ENCODE measurements at regions not wholly inside any gene's neighbourhood (a gene's known extent, or its start where the extent isn't known, plus 50 kb on each side); places are given as distances from the start of the nearest gene placed in this dataset.

- no peak for DNase-seq
Measured at GRCh38 chr6:9564021-9564420, 850.9 kb downstream of the TFAP2A start.

DNA sequence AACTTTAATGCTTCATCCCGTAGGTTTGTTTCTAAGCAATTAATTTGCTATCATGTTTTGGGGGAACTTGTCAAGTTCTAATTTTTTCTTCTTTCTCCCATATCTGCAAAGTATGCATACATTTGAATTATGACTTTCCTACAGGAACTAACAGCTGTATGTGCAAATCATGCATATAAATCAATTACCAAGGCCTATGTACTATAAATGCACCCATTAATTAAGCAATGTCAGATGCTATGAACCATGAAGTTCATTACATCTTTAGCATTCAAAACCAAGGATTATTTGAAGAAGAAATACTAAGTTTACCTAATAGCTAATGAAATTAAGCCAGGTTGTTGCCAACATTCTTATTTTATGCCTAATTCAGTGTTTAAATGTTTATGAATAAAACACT is 851.3 kb downstream of the TFAP2A start:
- no peak for DNase-seq

DNA sequence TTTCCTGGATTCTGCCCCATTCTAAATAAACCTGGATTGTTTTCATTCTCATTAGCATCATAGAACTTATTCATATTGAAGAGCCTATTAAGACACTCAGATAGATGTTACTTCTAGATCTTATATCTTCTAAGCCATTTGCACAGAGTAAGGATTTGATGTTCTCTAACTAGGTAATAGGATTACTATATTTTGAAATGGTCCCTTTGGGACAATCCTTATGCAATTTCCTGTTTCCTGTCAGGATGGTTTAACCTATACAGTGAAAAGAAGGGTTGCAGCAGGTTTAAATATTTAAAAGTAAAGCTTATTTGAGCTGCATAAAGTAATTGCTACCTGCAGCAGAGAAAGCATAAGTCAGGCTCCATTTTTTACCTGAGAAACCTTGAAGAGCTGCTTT is 860.1 kb downstream of the TFAP2A start:
- no peak for DNase-seq

DNA sequence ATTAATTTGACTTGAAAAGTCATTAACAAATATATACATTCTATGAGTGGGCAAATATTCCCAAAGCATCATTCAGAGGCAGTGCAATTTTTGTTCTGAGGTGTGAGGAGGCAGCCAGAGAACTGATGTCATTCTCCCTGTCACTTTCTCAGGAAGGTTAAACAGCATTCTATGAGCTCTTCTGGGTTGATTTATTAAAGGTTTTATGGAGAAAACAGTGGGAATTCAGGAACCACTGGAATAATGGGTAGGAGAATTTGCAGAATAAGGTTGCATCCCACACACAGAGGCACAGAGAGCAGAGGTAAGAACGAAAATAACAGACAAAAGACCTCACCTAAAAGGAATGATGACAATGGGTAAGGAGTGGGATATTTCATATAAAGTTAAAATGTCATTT is 860.6 kb downstream of the TFAP2A start:
- no peak for DNase-seq

DNA sequence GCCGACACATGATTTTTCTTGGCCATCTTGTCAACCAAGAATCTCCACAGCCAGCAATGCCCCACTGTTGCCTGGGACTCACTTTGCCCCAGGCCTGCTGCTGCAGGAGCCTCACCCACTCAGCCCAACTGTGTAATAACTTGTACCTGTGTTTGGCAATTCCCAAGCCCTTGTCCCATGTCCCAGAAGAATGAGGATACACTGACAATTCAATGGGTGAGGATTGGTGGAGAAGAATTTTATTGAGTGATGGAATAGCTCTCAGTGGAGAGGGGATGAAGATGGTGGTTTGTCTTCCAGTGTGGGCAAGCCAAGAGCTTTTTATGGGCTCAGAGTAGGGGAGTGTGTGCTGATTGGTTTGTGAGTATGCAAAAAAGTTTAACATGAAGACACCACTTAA is 861.9 kb downstream of the TFAP2A start:
- no peak for DNase-seq

- DNase-seq = no peak
Measured at GRCh38 chr6:9543649-9544048, 871.2 kb downstream of the TFAP2A start.

- no peak for DNase-seq
Measured at GRCh38 chr6:9540534-9541126, 874.2 kb downstream of the TFAP2A start.

DNA sequence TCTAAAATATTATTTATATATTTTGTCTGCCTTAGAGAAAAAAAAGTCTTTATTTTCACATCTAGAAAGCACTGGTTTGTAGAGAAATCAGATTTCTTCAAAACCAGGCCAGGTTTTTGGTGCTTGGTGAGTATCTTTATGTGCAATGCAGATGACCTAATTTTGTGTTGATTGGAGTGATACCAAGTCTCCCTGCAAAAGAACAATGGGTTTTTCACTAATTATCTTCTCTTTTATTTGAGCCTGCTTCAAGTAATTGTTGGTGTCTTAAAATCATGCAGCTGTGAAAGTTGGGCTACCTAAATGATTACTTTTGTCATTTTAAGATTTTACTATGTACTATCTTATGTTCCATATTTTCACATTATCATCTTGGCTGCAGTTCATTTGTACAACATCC is 874.7 kb downstream of the TFAP2A start:
- no peak for DNase-seq

GRCh38 chr6:9539231-9539755 is 875.6 kb downstream of the TFAP2A start:
- DNase-seq = no peak

DNA sequence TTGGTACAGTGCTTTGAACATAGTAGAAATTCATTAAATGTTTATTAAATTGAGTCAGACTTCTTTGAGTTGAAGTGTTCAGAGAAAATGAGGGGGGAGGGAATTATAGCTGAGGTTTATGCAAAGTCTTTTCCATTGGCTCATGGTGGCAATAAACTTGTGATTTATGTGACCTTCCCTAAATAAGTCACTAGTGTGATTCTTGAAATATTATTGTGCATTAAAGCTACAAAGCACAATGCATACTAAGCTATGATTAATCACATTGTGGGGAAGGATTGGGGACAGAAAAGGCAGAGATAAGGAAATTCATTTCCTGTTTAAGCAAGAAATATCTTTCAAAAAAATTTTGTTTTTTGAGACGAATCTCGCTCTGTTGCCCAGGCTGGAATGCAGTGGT is 877.5 kb downstream of the TFAP2A start:
- no peak for DNase-seq

- DNase-seq = no peak
Measured at GRCh38 chr6:9535106-9535505, 879.8 kb downstream of the TFAP2A start.

DNA sequence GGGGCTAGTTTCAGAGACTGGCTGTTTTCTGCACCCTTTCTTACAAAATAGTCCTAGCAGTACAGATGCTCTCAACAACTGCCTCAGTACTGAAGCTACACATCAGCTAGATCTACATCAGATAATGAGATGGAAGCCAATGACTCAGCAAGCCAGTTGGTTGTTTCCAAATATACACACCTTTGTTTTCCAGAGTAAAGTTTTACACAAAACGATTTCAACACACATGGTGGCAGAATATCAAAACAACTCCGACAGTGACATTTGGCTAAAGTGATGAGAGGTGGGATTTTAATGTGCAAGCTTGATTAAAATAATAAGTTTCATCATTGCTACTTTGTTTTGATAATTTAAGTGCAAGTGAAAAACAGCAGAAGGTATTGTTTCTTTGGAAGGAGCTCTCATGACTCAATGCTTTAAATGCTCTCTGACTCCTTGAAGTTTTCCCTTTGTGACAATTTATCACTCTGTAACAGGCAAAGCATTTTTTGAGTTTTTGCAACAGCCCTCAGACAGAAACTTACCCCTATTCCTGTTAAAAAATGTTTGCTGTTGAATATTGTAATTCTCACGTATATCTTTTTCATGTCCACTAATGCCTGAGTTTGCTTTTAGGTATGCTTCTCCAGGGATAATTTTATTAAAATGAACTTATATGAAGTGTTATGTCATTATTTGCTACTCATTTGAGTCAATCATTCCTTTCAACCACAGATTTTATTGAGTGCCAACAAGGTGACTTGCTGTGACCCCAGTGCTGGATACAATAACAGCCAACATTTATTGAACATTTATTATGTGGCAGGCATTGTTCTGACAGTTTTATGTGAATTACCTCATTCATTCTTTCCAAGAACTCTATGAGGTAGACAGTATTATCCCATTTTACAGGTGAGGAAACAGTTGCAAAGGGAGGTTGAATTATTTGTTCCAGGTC is 882.0 kb downstream of the TFAP2A start:
- no peak for DNase-seq

DNA sequence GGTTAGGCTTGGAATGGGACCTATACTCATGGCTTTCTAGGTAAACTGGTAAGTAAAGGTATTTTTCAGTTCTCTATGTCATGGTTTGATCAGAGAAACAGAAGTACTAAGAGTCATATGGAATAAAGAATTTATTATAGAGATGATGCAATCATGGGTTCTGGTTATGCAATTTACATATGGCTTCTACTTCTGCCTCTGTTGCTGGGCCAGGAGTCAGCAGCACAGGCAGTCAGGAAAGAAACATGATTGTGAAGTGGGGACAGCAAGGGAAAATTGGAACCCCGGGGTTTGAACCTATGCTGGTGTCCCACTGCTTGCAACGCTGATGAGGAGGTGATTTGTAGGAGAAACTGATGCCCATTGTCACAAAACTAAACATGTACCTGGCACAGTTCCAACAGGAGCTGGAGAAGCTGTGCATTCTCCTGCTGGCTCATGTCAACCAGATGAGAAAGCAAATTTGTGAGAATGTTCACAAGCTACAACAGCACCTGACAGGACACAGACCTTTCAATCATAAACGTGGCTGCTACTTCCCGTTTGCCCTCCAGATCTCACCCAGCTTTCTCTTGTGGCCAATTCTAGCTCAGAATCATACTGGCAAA is 887.1 kb downstream of the TFAP2A start:
- DNase-seq = no peak

DNA sequence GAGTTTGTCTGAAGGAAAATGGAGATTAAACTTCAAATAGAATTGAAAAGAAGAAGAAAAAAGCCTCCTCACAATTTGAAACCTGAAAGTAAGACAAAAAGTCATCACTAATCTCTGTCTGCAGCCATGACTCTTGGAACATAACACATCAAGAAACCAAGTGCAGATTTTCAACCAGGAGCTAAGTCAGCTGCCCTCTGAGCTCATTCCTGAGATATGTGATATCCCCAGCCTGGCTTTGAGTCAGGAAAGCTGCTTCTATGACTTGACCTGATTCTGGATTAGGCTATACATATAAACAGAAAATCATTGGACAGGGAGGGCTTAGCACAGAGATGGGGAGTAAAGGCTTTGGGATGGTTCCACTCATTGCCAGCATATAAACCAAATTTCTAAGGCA is 891.4 kb downstream of the TFAP2A start:
- DNase-seq = no peak

- no peak for DNase-seq
Measured at GRCh38 chr6:9522101-9522500, 892.8 kb downstream of the TFAP2A start.

GRCh38 chr6:9521152-9521530 is 893.7 kb downstream of the TFAP2A start:
- no peak for DNase-seq

DNA sequence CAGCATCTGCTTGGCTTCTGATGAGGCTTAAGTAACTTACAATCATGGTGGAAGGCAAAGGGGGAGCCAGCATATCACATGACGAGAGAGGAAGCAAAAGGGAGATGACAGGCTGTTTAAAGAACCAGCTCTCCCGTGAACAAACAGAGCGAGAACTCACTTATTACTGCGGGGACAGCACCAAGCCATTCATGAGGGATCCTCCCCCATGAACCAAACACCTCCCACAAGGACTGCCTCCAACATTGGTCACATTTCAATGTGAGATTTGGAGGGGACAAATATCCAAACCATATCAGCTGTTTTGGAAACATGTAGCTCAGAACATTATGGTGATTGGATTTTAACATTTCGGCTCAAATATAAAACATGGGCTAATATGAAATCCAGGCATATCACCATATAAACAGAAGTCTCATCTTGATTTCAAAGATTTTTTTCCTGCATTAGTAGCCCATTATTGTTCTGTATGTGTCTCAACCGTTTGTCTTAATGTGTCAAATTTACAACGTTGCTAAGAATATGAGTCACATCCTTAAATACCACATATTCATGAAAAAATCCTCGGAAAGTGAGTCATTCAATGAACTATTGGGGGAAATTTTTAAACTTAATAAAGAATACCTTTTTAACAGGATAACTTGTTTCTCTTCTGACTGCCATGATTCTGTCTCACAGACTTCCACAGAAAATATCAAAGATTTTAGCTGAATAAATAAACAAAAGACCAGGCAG is 894.3 kb downstream of the TFAP2A start:
- DNase-seq = no peak

GRCh38 chr6:9518431-9518830 is 896.4 kb downstream of the TFAP2A start:
- DNase-seq = no peak

GRCh38 chr6:9517806-9518205 is 897.1 kb downstream of the TFAP2A start:
- no peak for DNase-seq

- DNase-seq = no peak
Measured at GRCh38 chr6:9515633-9516606, 899.0 kb downstream of the TFAP2A start.

DNA sequence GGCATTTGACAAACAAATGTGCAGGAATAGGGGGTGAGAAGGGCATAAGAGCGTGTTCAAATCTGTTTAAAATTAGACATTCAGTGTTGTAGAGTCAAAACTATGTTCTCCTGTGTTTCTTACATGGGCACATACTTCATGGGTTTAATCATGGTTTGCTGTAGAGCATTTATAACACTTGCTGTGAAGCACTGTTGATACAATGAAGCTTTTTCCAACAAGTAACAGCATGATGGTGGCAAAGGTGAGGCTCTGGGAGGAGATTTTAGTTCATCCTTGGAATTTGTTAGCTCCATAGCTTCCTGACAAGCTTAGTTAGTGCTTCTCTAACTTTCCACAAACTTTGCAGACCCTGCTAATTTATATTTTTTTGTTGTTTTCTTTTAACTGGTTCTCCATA is 900.7 kb downstream of the TFAP2A start:
- no peak for DNase-seq

- no peak for DNase-seq
Measured at GRCh38 chr6:9511157-9511556, 903.7 kb downstream of the TFAP2A start.
